Activated CD4-positive, alpha-beta T cell treated with anti-CD3 and anti-CD28 coated beads, Interleukin-2, amount 10 ng/mL, durations not matched to agents 24 days and 14 days (primary cell): ENCODE measurements at regions not wholly inside any gene's neighbourhood (a gene's known extent, or its start where the extent isn't known, plus 50 kb on each side); places are given as distances from the start of the nearest gene placed in this dataset.
"Not testable (repeated sequence)": the region's sequence is repeated elsewhere in the genome, so short reads cannot be mapped to it uniquely, and the experiment has no call there.

Experiments
- DNase-seq: peaks from one replicate; pipeline ENCODE4 v3.0.0; 2022
- H3K27ac Mint-ChIP-seq: one replicate; pipeline ENCODE4 v1.8.0; 2022; ENCODE audit warnings: mild to moderate bottlenecking, mixed read lengths
- H3K27me3 Mint-ChIP-seq: one replicate; pipeline ENCODE4 v1.8.0; 2022; ENCODE audit warnings: mixed read lengths
- H3K36me3 Mint-ChIP-seq: one replicate; pipeline ENCODE4 v1.8.0; 2022; ENCODE audit warnings: low read depth, mild to moderate bottlenecking, mixed read lengths
- H3K4me1 Mint-ChIP-seq: one replicate; pipeline ENCODE4 v1.8.0; 2021; ENCODE audit warnings: mixed read lengths
- H3K4me3 Mint-ChIP-seq: one replicate; pipeline ENCODE4 v1.8.0; 2022; ENCODE audit warnings: mild to moderate bottlenecking, moderate library complexity, mixed read lengths
- H3K9me3 Mint-ChIP-seq: one replicate; pipeline ENCODE4 v1.8.0; 2021; ENCODE audit warnings: mixed read lengths
- intact Hi-C: fragments of 100-400 bp; cut with micrococcal nuclease; formaldehyde crosslinking; loops from one replicate; pipeline ENCODE4 v1.15.1; 2023

- peak; percentile 60 for DNase-seq
- H3K27me3 Mint-ChIP-seq, result peaks cover 2% of the 10 kb centered on the region
- H3K36me3 Mint-ChIP-seq, result no peaks in the 10 kb centered on the region
- intact Hi-C loops, result no loop called here
- peaks cover 4% of the 10 kb centered on the region for H3K9me3 Mint-ChIP-seq
- no peaks in the 10 kb centered on the region for H3K4me1 Mint-ChIP-seq
- H3K27ac Mint-ChIP-seq, result no peak overlapping the region
- H3K4me3 Mint-ChIP-seq, result no peak overlapping the region
Observed at GRCh38 chr13:60267498-60268202, 103.9 kb upstream of the DIAPH3 start.

- H3K27ac Mint-ChIP-seq, result no peak overlapping the region
- intact Hi-C loops, result no loop called here
- H3K9me3 Mint-ChIP-seq, result peaks cover 2% of the 10 kb centered on the region
- no peaks in the 10 kb centered on the region for H3K4me1 Mint-ChIP-seq
- peaks cover 2% of the 10 kb centered on the region for H3K27me3 Mint-ChIP-seq
- DNase-seq, result no peak
- no peak overlapping the region for H3K4me3 Mint-ChIP-seq
- no peaks in the 10 kb centered on the region for H3K36me3 Mint-ChIP-seq
Observed at GRCh38 chr13:60268203-60268555, 104.5 kb upstream of the DIAPH3 start.

- Mint-ChIP-seq H3K27me3 (peaks cover 2% of the 10 kb centered on the region), H3K27ac (no peak overlapping the region), H3K9me3 (peaks cover 4% of the 10 kb centered on the region), H3K4me1 (no peaks in the 10 kb centered on the region), H3K4me3 (no peak overlapping the region), H3K36me3 (no peaks in the 10 kb centered on the region)
- DNase-seq, result no peak
- intact Hi-C loops, result no loop called here
Observed at GRCh38 chr13:60273971-60274527, 110.3 kb upstream of the DIAPH3 start.

GRCh38 chr13:60274655-60275054, 110.9 kb upstream of the DIAPH3 start:
- H3K4me1 Mint-ChIP-seq, result no peaks in the 10 kb centered on the region
- peaks cover 2% of the 10 kb centered on the region for H3K27me3 Mint-ChIP-seq
- no peaks in the 10 kb centered on the region for H3K36me3 Mint-ChIP-seq
- intact Hi-C loops, result no loop called here
- no peak overlapping the region for H3K27ac Mint-ChIP-seq
- no peak for DNase-seq
- H3K9me3 Mint-ChIP-seq, result peaks cover 4% of the 10 kb centered on the region
- H3K4me3 Mint-ChIP-seq, result no peak overlapping the region

- intact Hi-C loops, result no loop called here
- Mint-ChIP-seq H3K4me3 (no peak overlapping the region), H3K9me3 (peaks cover 4% of the 10 kb centered on the region), H3K27ac (no peak overlapping the region), H3K36me3 (no peaks in the 10 kb centered on the region), H3K4me1 (no peaks in the 10 kb centered on the region), H3K27me3 (peaks cover 2% of the 10 kb centered on the region)
- DNase-seq, result no peak
Observed at GRCh38 chr13:60275208-60275607, 111.5 kb upstream of the DIAPH3 start.

GRCh38 chr13:60280524-60280923, 116.5 kb upstream of the TDRD3 start:
- H3K36me3 Mint-ChIP-seq, H3K27me3 Mint-ChIP-seq, H3K27ac Mint-ChIP-seq, H3K9me3 Mint-ChIP-seq, H3K4me1 Mint-ChIP-seq, intact Hi-C loops, DNase-seq, H3K4me3 Mint-ChIP-seq: not testable (repeated sequence)

GRCh38 chr13:60282186-60282585, 114.8 kb upstream of the TDRD3 start:
- H3K36me3 Mint-ChIP-seq, result no peaks in the 10 kb centered on the region
- DNase-seq, result no peak
- H3K27me3 Mint-ChIP-seq, result peaks cover 2% of the 10 kb centered on the region
- H3K9me3 Mint-ChIP-seq, result no peaks in the 10 kb centered on the region
- no peak overlapping the region for H3K27ac Mint-ChIP-seq
- no peak overlapping the region for H3K4me3 Mint-ChIP-seq
- H3K4me1 Mint-ChIP-seq, result no peaks in the 10 kb centered on the region
- intact Hi-C loops, result no loop called here

- Mint-ChIP-seq H3K4me3 (no peak overlapping the region), H3K27ac (no peak overlapping the region), H3K9me3 (no peaks in the 10 kb centered on the region), H3K27me3 (no peaks in the 10 kb centered on the region), H3K4me1 (no peaks in the 10 kb centered on the region), H3K36me3 (no peaks in the 10 kb centered on the region)
- DNase-seq, result no peak
- intact Hi-C loops, result no loop called here
Observed at GRCh38 chr13:60282708-60283107, 114.3 kb upstream of the TDRD3 start.

- intact Hi-C loops, result no loop called here
- no peak overlapping the region for H3K27ac Mint-ChIP-seq
Observed at GRCh38 chr13:60286707-60287106, 110.3 kb upstream of the TDRD3 start.

GRCh38 chr13:60288569-60288968, 108.5 kb upstream of the TDRD3 start:
- intact Hi-C loops, result no loop called here
- H3K9me3 Mint-ChIP-seq, result no peaks in the 10 kb centered on the region
- no peak overlapping the region for H3K4me3 Mint-ChIP-seq
- peak; percentile 19 for DNase-seq
- H3K4me1 Mint-ChIP-seq, result no peaks in the 10 kb centered on the region
- H3K27ac Mint-ChIP-seq, result no peak overlapping the region
- H3K27me3 Mint-ChIP-seq, result no peaks in the 10 kb centered on the region
- no peaks in the 10 kb centered on the region for H3K36me3 Mint-ChIP-seq

More at GRCh38 chr13:60286707-60287106, 110.3 kb upstream of the TDRD3 start:
- Mint-ChIP-seq H3K27me3 (no peaks in the 10 kb centered on the region), H3K4me1 (no peaks in the 10 kb centered on the region), H3K36me3 (no peaks in the 10 kb centered on the region), H3K4me3 (no peak overlapping the region), H3K9me3 (no peaks in the 10 kb centered on the region)
- DNase-seq, result no peak

GRCh38 chr13:60303166-60303565, 93.9 kb upstream of the TDRD3 start:
- intact Hi-C loops, result no loop called here
- H3K4me3 Mint-ChIP-seq, result no peak overlapping the region
- no peaks in the 10 kb centered on the region for H3K36me3 Mint-ChIP-seq
- H3K27me3 Mint-ChIP-seq, result peaks cover 8% of the 10 kb centered on the region
- H3K9me3 Mint-ChIP-seq, result no peaks in the 10 kb centered on the region
- H3K4me1 Mint-ChIP-seq, result no peaks in the 10 kb centered on the region
- no peak for DNase-seq
- no peak overlapping the region for H3K27ac Mint-ChIP-seq

GRCh38 chr13:60311527-60311926, 85.5 kb upstream of the TDRD3 start:
- Mint-ChIP-seq H3K4me1 (peaks cover 10% of the 10 kb centered on the region), H3K27me3 (no peaks in the 10 kb centered on the region)
- DNase-seq, result peak; percentile 36

GRCh38 chr13:60312851-60313505, 84.0 kb upstream of the TDRD3 start:
- intact Hi-C loops, result no loop called here

More at GRCh38 chr13:60311527-60311926, 85.5 kb upstream of the TDRD3 start:
- no peak overlapping the region for H3K4me3 Mint-ChIP-seq
- intact Hi-C loops, result no loop called here
- H3K9me3 Mint-ChIP-seq, result no peaks in the 10 kb centered on the region
- no peaks in the 10 kb centered on the region for H3K36me3 Mint-ChIP-seq
- no peak overlapping the region for H3K27ac Mint-ChIP-seq

GRCh38 chr13:60318186-60318585, 78.8 kb upstream of the TDRD3 start:
- no peaks in the 10 kb centered on the region for H3K36me3 Mint-ChIP-seq
- intact Hi-C loops, result no loop called here
- H3K27me3 Mint-ChIP-seq, result peaks cover 10% of the 10 kb centered on the region
- no peaks in the 10 kb centered on the region for H3K4me1 Mint-ChIP-seq
- H3K27ac Mint-ChIP-seq, result no peak overlapping the region
- no peak overlapping the region for H3K4me3 Mint-ChIP-seq
- no peak for DNase-seq
- no peaks in the 10 kb centered on the region for H3K9me3 Mint-ChIP-seq

More at GRCh38 chr13:60312851-60313505, 84.0 kb upstream of the TDRD3 start:
- Mint-ChIP-seq H3K4me3 (no peak overlapping the region), H3K27ac (no peak overlapping the region), H3K27me3 (peaks cover 5% of the 10 kb centered on the region), H3K36me3 (no peaks in the 10 kb centered on the region), H3K4me1 (peaks cover 10% of the 10 kb centered on the region), H3K9me3 (no peaks in the 10 kb centered on the region)
- DNase-seq, result no peak
